HK-2 (cell line): ENCODE measurements at regions not wholly inside any gene's neighbourhood (a gene's known extent, or its start where the extent isn't known, plus 50 kb on each side); places are given as distances from the start of the nearest gene placed in this dataset.

Experiments used
- DNase-seq: peaks from one replicate; pipeline ENCODE4 v3.0.0-alpha.2; 2018; ENCODE audit not compliant: unreplicated experiment

- DNase-seq, result no peak
Observed at GRCh38 chr21:25330266-25330665, 277.0 kb downstream of the MRPL39 start.

GRCh38 chr21:25329227-25329825 lies 278.0 kb downstream of the MRPL39 start:
- no peak for DNase-seq

DNA sequence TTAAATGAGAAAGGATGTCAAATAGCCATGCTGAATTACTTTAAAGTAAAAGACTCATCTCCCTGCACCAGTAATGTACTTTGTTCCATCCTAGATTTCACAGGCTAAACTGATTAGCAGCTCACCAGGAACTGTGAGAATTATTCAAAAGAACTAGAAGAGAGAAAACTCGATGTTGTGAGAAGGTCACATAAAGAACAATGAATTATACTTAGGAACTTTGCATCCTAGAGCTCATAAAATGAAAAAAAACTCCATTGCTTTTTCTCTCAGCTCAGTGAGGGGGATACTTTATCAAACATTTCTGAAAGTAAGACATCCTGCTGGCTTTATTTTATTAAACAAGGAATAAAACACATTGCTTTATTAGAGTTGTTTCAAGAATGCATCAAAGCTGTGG lies 278.5 kb downstream of the MRPL39 start:
- DNase-seq, result no peak

- DNase-seq, result no peak
Observed at GRCh38 chr21:25326181-25326580, 281.1 kb downstream of the MRPL39 start.

- DNase-seq, result no peak
Observed at GRCh38 chr21:25324666-25325065, 282.6 kb downstream of the MRPL39 start.

GRCh38 chr21:25323356-25323949 lies 283.8 kb downstream of the MRPL39 start:
- DNase-seq, result no peak

DNA sequence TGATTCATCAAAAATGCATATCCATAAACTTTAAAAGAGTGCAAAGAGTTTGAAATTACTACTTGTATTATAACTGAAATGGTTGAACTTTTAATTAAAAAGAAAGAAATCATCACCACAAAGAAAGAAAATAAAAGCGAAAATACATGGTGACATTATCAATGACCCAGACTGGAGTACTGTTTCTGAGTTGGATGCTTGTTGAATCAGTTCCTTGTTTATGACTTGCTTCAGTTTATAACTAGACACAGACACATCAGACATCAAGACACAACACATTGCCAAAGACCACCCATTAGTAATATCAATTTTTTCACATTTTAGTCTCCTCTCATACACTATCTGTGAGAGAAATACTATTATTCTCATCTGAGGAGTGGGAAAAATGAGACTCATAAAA lies 293.0 kb downstream of the MRPL39 start:
- DNase-seq, result no peak

DNA sequence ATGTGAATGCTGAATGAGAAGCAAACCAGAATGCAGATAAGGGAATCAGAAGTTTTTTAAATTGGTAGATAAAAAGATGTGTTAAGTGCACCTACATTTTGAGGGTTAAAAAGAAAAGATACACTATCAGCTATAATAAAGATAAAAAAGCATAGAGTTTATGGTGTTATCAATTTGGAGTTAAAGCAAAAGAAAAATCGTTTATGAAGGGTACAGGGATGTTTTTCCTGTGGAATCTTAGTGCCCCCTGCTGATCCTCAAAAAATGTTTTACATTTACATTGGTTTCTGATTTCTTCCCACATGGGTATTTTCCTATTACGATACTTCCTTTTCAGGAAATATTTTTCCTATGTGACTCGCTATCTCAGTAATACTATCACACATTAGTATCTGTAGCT lies 293.5 kb downstream of the MRPL39 start:
- no peak for DNase-seq

GRCh38 chr21:25307489-25307888 lies 299.8 kb downstream of the MRPL39 start:
- no peak for DNase-seq

- DNase-seq, result no peak
Observed at GRCh38 chr21:25304611-25305010, 302.7 kb downstream of the MRPL39 start.

DNA sequence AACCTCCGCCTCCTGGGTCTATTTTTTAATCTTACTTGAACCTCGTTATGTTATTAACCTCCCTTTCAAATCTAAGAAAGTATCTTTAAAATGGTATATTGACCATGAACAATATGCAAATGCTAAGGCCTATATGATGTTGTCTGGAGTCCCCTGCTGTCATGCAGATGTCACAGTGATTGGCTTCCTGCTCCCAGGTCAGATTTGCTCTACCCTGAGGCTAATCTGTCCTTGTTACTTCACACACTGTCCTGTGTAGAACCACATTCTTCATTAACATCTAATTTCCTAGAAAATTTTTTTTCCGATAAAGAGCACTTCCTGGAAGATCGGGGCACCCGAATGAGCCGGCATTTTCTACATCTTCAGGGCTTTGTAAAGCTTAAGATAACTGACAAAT lies 306.6 kb downstream of the MRPL39 start:
- DNase-seq, result no peak

DNA sequence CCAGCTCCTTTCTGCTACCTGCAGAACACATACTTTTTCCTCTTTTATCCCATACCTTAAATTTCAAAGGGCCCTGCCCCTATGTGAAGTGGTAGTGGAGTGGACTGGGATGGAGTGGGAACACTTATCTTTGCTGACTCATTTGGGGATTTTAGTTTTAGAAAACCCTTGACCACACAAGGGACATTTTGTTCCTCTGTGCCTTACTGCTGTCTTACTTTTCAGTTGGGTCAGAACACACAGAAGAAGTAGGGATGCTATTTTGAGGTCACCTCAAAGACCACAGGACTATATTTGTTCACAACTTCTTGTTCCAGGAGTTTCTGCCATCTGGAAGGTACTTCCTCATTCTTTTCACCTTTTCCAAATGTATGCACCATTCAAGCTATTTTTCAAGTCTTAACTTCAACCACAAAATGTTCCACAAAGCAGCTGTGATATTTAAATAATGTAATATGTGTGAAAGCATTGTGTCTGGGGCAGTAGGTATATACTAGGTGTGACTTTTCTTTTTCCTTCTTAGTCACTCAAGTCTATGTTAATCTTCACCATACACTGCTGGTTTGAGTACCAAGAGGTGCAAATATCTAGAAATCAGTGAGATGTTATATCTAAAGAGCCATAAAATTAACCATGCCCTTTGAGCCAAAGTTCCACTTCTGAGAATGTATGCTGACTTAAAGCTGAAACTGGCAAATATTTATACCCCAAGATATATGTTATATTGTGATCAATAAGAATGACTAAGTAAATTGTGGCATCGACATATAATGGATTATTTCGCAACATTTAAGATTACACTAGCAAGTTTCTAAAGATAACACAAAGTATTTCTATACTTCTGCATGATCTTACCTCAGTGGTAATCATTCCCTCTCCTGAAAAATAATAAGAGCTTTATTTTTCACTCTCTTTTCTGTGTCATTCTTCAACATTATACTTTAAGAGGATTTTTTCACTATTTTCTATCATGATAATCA lies 308.5 kb downstream of the MRPL39 start:
- no peak for DNase-seq

- no peak for DNase-seq
Observed at GRCh38 chr21:25297117-25297516, 310.2 kb downstream of the MRPL39 start.

DNA sequence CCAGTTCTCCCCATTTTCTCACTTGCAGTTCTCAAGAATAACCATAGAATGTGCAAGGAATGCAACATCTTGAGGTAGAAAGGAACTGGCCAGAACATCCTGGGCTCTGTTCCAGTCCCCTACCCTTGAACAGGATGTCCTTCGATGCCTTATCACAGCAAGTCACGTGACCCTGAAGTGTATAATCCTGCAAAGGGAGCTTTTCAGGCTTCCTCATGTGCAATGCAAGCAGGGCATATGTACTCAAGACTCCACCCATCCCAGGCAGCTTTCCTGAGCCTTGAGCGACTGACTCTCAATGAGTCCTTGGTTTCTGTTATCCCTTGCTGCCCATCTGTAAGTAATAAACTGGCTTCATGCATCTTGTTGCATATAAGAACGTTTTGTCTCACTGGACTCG lies 311.0 kb downstream of the MRPL39 start:
- DNase-seq, result no peak

DNA sequence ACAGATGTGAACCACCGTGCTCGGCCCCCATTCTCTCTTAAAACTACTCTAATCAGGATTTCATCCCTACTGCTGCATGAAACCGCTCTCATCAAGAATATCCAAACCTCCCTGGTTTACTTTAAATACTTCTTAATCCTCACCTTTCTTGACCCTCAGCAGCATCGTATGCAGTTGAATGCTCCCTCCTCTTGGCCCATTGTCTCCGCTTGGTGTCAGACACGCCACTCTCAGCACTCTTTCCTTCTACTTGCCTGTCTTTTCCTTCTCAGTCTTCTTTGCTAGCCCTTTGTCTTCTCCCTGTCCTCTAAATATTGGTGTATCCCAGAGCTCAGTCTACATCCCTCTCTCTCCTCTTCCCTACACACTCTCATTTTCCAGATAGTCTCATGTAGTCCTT lies 314.9 kb downstream of the MRPL39 start:
- no peak for DNase-seq

DNA sequence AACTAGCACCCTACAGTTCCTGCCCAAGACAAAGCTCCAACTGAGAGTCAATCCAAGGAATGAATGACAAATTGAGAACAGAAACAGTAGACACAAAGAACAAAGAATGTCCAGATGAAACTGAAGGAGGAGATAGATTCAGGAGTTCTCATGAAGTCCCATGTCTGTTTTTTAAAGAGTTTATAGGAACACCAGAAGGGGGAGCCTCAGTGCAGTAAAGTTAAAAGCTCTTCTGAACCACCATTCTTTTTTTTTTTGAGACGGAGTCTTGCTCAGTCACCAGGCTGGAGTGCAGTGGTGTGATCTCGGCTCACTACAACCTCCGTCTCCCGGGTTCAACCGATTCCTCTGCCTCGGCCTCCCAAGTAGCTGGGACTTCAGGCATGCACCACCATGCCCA lies 323.6 kb downstream of the MRPL39 start:
- DNase-seq, result no peak

DNA sequence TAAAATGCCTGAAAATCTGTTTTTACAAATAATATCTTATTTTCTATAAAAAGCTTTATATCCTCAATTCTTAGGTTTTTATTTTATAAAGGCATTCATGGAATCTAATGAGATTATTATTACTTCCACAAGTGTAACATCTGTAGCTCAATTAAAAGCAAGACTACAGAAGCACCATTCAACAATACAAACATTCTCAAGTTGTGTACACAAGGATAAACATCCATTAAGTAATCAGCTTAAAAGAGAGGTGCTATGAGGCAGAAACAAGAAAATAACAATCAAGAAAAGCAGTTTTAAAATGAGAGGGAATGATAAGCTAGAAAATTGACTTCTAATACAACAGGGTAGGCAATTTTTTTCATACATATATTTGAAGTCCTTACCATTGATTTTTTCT lies 326.1 kb downstream of the MRPL39 start:
- DNase-seq, result no peak

- DNase-seq, result no peak
Observed at GRCh38 chr21:25280061-25280460, 327.2 kb downstream of the MRPL39 start.

DNA sequence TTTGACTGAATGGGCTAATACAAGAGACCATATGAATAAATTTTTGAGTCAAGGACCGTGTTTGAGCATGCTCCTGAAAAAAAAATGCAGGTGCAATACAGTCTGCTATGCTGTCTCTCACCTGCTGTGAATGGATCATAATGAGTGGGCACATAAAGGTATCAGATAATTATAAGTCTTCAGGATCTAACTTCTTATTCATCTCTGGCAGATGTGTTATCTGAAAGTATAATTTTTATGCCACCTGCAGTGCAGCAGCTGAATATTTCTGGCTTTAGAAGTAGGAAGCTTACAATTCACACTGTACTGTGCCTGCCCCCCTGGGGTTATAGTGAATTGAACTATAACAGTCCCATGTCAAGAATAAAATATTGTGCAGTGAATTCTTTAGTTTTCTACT lies 333.3 kb downstream of the MRPL39 start:
- no peak for DNase-seq

- no peak for DNase-seq
Observed at GRCh38 chr21:25254491-25255174, 352.6 kb downstream of the MRPL39 start.

GRCh38 chr21:25246546-25246945 lies 360.7 kb downstream of the MRPL39 start:
- no peak for DNase-seq

GRCh38 chr21:25244735-25245134 lies 362.5 kb downstream of the MRPL39 start:
- no peak for DNase-seq
